Neutrophil (primary cell): ENCODE measurements at regions not wholly inside any gene's neighbourhood (a gene's known extent, or its start where the extent isn't known, plus 50 kb on each side); places are given as distances from the start of the nearest gene placed in this dataset.

Source experiments
- H3K27ac ChIP-seq: fragments of 200-600 bp; sonication (generic); 2 replicates; pipeline ENCODE4 v1.5.1; 2016; ENCODE audit warnings: mild to moderate bottlenecking, moderate library complexity
- H3K27me3 ChIP-seq: fragments of 200-600 bp; sonication (generic); 2 replicates; pipeline ENCODE4 v1.6.0; 2016; ENCODE audit warnings: mild to moderate bottlenecking
- H3K36me3 ChIP-seq: fragments of 200-600 bp; sonication (generic); 2 replicates; pipeline ENCODE4 v1.5.1; 2017
- H3K4me1 ChIP-seq, 2 experiments: fragments of 200-600 bp in 1 of 2; sonication (generic) in 1 of 2; 1 replicate in 1 of 2; 2 replicates in 1 of 2; pipeline versions ENCODE4 v1.5.1 to v1.6.1; 2013 to 2016; ENCODE audit warnings: low read depth in 1 of 2, low read length in 1 of 2, mild to moderate bottlenecking in 1 of 2, moderate library complexity in 1 of 2; ENCODE audit not compliant: control insufficient read depth in 1 of 2, insufficient read depth in 1 of 2
- H3K4me3 ChIP-seq, 2 experiments: fragments of 200-600 bp in 1 of 2; sonication (generic) in 1 of 2; 1 replicate in 1 of 2; 2 replicates in 1 of 2; pipeline ENCODE4 v1.5.1; 2013 to 2016; ENCODE audit warnings: low read depth in 1 of 2, low read length in 1 of 2, mild to moderate bottlenecking in 1 of 2, moderate library complexity in 1 of 2
- H3K9me3 ChIP-seq: fragments of 200-600 bp; sonication (generic); 2 replicates; pipeline ENCODE4 v1.5.1; 2016
- TF ChIP-seq, protein P1 (sequence below): fragments of 200-600 bp; sonication (generic); IDR thresholded peaks from 2 replicates; pipeline ENCODE4 v1.5.1; 2016; ENCODE audit warnings: antibody characterized with exemption

DNA sequence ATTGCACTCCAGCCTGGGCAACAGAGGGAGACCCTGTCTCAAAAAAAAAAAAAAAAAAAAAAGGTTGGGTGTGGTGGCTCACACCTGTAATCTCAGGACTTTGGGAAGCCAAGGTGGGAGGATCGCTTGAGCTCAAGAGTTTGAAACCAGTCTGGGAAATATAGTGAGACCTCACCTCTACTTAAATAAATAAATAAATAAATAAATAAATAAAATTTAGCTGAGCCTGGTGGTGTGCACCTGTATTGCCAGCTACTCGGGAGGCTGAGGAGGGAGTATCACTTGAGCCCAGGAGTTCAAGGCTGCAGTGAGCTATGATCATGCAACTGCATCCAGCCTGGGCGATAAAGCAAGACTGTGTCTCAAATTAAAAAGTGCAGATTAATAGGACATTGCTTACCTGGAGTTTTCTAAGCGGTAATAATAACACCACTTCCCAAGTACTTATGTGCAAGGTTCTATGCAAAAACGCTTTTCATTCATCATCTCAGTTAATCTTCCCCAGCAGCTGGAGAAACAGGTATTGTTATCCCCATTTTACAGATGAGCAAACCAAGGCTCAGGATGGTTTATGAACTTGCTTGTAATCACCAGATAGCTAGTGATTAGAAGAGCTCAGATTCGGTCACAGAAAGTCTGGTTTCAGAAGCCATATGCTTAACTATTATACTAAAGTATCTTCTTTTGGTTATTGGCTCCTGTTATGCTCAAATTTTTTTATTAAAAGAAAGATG is 196.5 kb upstream of the MKLN1 start:
- Histone ChIP-seq H3K4me3 (no peak overlapping the region), H3K36me3 (no peaks in the 10 kb centered on the region), H3K27ac (no peak overlapping the region), H3K9me3 (no peaks in the 10 kb centered on the region), H3K4me1 (no peaks in the 10 kb centered on the region), H3K27me3 (no peaks in the 10 kb centered on the region)
- TF ChIP-seq, protein P1, sequence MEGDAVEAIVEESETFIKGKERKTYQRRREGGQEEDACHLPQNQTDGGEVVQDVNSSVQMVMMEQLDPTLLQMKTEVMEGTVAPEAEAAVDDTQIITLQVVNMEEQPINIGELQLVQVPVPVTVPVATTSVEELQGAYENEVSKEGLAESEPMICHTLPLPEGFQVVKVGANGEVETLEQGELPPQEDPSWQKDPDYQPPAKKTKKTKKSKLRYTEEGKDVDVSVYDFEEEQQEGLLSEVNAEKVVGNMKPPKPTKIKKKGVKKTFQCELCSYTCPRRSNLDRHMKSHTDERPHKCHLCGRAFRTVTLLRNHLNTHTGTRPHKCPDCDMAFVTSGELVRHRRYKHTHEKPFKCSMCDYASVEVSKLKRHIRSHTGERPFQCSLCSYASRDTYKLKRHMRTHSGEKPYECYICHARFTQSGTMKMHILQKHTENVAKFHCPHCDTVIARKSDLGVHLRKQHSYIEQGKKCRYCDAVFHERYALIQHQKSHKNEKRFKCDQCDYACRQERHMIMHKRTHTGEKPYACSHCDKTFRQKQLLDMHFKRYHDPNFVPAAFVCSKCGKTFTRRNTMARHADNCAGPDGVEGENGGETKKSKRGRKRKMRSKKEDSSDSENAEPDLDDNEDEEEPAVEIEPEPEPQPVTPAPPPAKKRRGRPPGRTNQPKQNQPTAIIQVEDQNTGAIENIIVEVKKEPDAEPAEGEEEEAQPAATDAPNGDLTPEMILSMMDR: no peak

DNA sequence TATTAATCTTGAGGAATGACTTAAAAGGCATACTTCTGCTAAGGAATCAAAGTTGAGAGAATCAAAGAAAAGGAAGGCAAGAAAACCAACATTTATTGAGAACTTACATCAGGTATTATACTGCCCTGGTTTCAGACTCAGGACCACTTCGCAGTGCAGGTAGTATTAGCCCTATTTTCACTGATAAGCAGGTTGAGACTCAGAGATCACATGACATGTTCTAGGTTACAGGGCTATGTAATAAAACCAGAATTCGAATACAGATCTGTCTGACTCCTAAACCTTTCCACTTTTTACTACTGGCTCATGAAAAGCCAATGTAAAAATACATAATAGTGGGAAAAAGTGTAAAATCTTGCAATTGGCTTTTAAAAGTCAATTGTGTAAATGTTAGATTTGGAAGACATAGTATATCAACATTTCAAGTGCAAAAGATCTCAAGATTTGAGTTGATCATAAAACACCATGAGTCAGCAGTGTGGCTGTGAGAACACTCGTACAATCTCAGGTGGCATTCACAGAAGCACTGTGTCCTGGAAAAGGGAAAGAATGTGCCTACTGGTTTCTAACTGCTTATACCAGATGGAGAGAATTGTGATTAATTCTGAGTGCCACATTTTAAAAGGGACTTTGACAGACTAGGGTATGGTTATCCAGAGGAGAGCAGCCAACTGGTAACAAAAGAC is 195.8 kb upstream of the MKLN1 start:
- H3K27me3 ChIP-seq: no peaks in the 10 kb centered on the region
- no peak overlapping the region for H3K4me3 ChIP-seq
- H3K36me3 ChIP-seq: no peaks in the 10 kb centered on the region
- TF ChIP-seq, protein P1: no peak
- no peak overlapping the region for H3K27ac ChIP-seq
- H3K4me1 ChIP-seq: no peaks in the 10 kb centered on the region
- no peaks in the 10 kb centered on the region for H3K9me3 ChIP-seq

DNA sequence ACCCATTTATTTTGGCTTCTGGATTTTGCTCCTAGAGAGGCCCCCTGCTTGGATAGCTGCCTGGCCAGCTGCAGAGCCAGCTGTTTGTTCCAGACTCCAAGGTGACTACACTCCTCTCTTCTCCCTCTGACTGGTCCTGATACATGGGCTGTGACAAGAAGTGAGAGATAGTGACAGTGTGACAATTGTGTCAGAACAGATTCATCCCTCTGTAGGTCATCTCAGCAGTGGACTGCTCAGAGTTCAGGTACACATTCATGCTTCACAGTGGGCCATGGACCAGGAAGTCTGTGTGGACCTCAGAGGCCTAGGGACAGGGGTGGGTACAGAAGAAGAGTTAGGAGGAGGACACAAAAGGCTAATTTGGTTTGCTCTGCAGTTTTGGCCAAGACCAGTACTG is 188.2 kb upstream of the MKLN1 start:
- TF ChIP-seq, protein P1: no peak
- Histone ChIP-seq H3K36me3 (no peaks in the 10 kb centered on the region), H3K4me3 (no peak overlapping the region), H3K27ac (no peak overlapping the region), H3K4me1 (no peaks in the 10 kb centered on the region), H3K27me3 (no peaks in the 10 kb centered on the region), H3K9me3 (no peaks in the 10 kb centered on the region)

DNA sequence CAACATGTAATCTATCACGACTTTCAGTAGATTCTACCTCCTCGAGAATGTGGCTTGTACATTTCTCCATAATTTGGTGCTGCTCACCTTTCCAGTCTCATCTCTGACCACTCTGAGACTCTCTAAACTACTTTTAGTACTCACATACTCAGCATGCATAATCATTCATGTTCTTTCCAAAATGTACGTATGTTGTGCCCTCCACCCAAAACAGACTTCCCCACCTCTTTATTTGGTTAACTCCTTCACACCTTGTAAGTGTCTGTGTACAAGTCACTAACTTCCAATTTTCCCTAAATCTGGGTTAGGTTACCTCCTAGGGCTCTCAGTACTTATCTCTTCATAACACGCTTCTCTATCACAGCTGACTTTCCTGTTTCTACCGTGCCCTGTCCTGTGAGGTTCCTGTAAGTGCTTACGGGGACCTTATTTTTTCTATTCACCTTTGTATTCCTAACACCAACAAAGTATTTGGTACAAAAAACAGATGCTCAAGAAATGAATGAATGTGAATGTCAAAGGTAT is 186.2 kb upstream of the MKLN1 start:
- H3K9me3 ChIP-seq: no peaks in the 10 kb centered on the region
- H3K27ac ChIP-seq: no peak overlapping the region
- no peaks in the 10 kb centered on the region for H3K4me1 ChIP-seq
- no peaks in the 10 kb centered on the region for H3K36me3 ChIP-seq
- TF ChIP-seq, protein P1: no peak
- H3K27me3 ChIP-seq: no peaks in the 10 kb centered on the region
- H3K4me3 ChIP-seq: no peak overlapping the region

DNA sequence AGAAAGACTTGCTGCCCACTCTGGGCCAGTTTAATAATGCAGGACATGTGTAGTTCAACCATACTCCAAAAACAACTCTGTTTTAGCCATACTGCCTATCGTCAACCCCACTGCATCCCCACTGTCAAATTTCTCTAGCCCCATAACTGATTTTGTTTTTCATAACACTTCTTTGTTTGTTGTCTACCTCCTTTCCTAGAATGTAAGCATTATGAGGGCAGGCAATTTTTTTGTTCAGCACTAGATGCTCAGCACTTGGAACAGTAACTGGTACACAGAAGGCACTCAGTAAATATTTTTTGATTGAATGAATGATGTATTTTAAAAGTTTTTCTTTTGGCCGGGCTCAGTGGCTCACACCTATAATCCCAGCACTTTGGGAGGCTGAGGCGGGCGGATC is 183.8 kb upstream of the MKLN1 start:
- TF ChIP-seq, protein P1: no peak
- H3K27ac ChIP-seq: no peak overlapping the region

More for the DNA sequence above, 183.8 kb upstream of the MKLN1 start:
- Histone ChIP-seq H3K9me3 (no peaks in the 10 kb centered on the region), H3K4me1 (no peaks in the 10 kb centered on the region), H3K4me3 (no peak overlapping the region), H3K36me3 (no peaks in the 10 kb centered on the region), H3K27me3 (no peaks in the 10 kb centered on the region)
